Fibroblast of lung (primary cell): ENCODE measurements at regions not wholly inside any gene's neighbourhood (a gene's known extent, or its start where the extent isn't known, plus 50 kb on each side); places are given as distances from the start of the nearest gene placed in this dataset.

ENCODE experiments used
- DNase-seq, 2 donors: peaks; one replicate each; pipeline versions ENCODE4 v3.0.0 to v3.0.0-alpha.2; 2010; ENCODE audit warnings: low read depth in 2 of 2
- H2AFZ ChIP-seq: 2 replicates; pipeline ENCODE4 v1.5.1; 2012; ENCODE audit warnings: low read length, control low read depth, inconsistent platforms
- H3K27ac ChIP-seq: 2 replicates; pipeline ENCODE4 v1.5.1; 2011; ENCODE audit warnings: low read length, control low read depth; ENCODE audit not compliant: insufficient read depth
- H3K27me3 ChIP-seq: 2 replicates; pipeline ENCODE4 v1.5.1; 2011; ENCODE audit warnings: mild to moderate bottlenecking, low read length; ENCODE audit not compliant: control insufficient read depth, insufficient read depth
- H3K36me3 ChIP-seq: 2 replicates; pipeline ENCODE4 v1.5.1; 2011; ENCODE audit warnings: low read length; ENCODE audit not compliant: control insufficient read depth, insufficient read depth
- H3K4me1 ChIP-seq: 2 replicates; pipeline ENCODE4 v1.5.1; 2011; ENCODE audit warnings: low read length; ENCODE audit not compliant: control insufficient read depth, insufficient read depth; ENCODE audit errors: extremely low read depth
- H3K4me2 ChIP-seq: 2 replicates; pipeline ENCODE4 v1.5.1; 2011; ENCODE audit warnings: low read length, control low read depth; ENCODE audit not compliant: insufficient read depth; ENCODE audit errors: extremely low read depth
- H3K4me3 ChIP-seq, 4 experiments: fragments of 200-600 bp in 1 of 4; sonication (generic) in 1 of 4; replicated peaks in 1 of 4; 2 replicates each; pipeline ENCODE4 v1.5.1; 2011 to 2016; ENCODE audit warnings: low read length in 4 of 4, low read depth in 3 of 4, mild to moderate bottlenecking in 3 of 4, control low read depth in 2 of 4, inconsistent platforms in 1 of 4, mixed read lengths in 1 of 4; ENCODE audit not compliant: insufficient read depth in 1 of 4; ENCODE audit errors: control extremely low read depth in 1 of 4
- H3K79me2 ChIP-seq: 2 replicates; pipeline ENCODE4 v1.5.1; 2012; ENCODE audit warnings: mild to moderate bottlenecking, low read length, inconsistent platforms; ENCODE audit not compliant: control insufficient read depth, insufficient read depth
- H3K9ac ChIP-seq: 2 replicates; pipeline ENCODE4 v1.5.1; 2011; ENCODE audit warnings: mild to moderate bottlenecking, low read length, control low read depth; ENCODE audit not compliant: insufficient read depth
- H3K9me3 ChIP-seq: 2 replicates; pipeline ENCODE4 v1.5.1; 2012; ENCODE audit warnings: low read depth, low read length; ENCODE audit not compliant: control insufficient read depth, insufficient read depth
- H4K20me1 ChIP-seq: 2 replicates; pipeline ENCODE4 v1.5.1; 2011; ENCODE audit warnings: low read length; ENCODE audit not compliant: control insufficient read depth, insufficient read depth; ENCODE audit errors: extremely low read depth
- CTCF ChIP-seq, 2 donors: IDR thresholded peaks in 1 of 2; conservative IDR thresholded peaks in 1 of 2; 1 replicate in 1 of 2; 2 replicates in 1 of 2; pipeline ENCODE4 v1.5.1; 2011 to 2012; ENCODE audit warnings: low read length in 2 of 2, control low read depth in 1 of 2, inconsistent platforms in 1 of 2, low read depth in 1 of 2, mild to moderate bottlenecking in 1 of 2
- EZH2 ChIP-seq: IDR thresholded peaks from 2 replicates; pipeline ENCODE4 v1.5.1; 2012; ENCODE audit warnings: low read length, control low read depth, mild to moderate bottlenecking; ENCODE audit errors: missing control alignments

- Histone ChIP-seq H3K9me3 (no peaks in the 10 kb centered on the region), H3K4me3 (no peak overlapping the region), H3K79me2 (no peaks in the 10 kb centered on the region), H4K20me1 (no peaks in the 10 kb centered on the region), H2AFZ (peak overlapping the region; percentile 62), H3K4me2 (peak overlapping the region; percentile 29), H3K27ac (peak overlapping the region; percentile 34), H3K36me3 (no peaks in the 10 kb centered on the region), H3K27me3 (no peaks in the 10 kb centered on the region), H3K4me1 (peaks cover 5% of the 10 kb centered on the region), H3K9ac (no peak overlapping the region)
- peak; percentile 96 to 97 for TF ChIP-seq CTCF (conservative IDR thresholded peaks at IDR 0.05 in 1 of 2, IDR thresholded peaks at IDR 0.05 in 1 of 2; ENCODE audit: low read depth in 1 of 2, low read length in 2 of 2)
- TF ChIP-seq EZH2: no peak
- DNase-seq: peak; percentile 92
Observed at GRCh38 chr11:122505304-122506006, 150.1 kb upstream of the UBASH3B start.

GRCh38 chr11:122494221-122494620 lies 161.3 kb upstream of the UBASH3B start:
- Histone ChIP-seq H4K20me1 (no peaks in the 10 kb centered on the region), H3K4me1 (no peaks in the 10 kb centered on the region), H3K9ac (no peak overlapping the region), H3K9me3 (no peaks in the 10 kb centered on the region), H3K36me3 (no peaks in the 10 kb centered on the region), H3K79me2 (no peaks in the 10 kb centered on the region), H3K27ac (no peak overlapping the region), H2AFZ (no peak overlapping the region), H3K27me3 (no peaks in the 10 kb centered on the region), H3K4me2 (no peak overlapping the region), H3K4me3 (no peak overlapping the region)
- TF ChIP-seq CTCF (conservative IDR thresholded peaks at IDR 0.05 in 1 of 2, IDR thresholded peaks at IDR 0.05 in 1 of 2; ENCODE audit: low read depth in 1 of 2, low read length in 2 of 2) (no peak), EZH2 (no peak)
- peak; percentile 5 to 53 for DNase-seq

GRCh38 chr11:122491509-122491908 lies 164.0 kb upstream of the UBASH3B start:
- Histone ChIP-seq H2AFZ (no peak overlapping the region), H3K4me1 (no peaks in the 10 kb centered on the region), H3K9ac (no peak overlapping the region), H3K9me3 (no peaks in the 10 kb centered on the region), H3K36me3 (no peaks in the 10 kb centered on the region), H3K27ac (no peak overlapping the region), H3K4me3 (no peak overlapping the region), H3K27me3 (peaks cover 8% of the 10 kb centered on the region), H3K4me2 (no peak overlapping the region), H4K20me1 (no peaks in the 10 kb centered on the region), H3K79me2 (no peaks in the 10 kb centered on the region)
- DNase-seq: peak; percentile 55 to 61
- TF ChIP-seq EZH2 (no peak), CTCF (conservative IDR thresholded peaks at IDR 0.05 in 1 of 2, IDR thresholded peaks at IDR 0.05 in 1 of 2; ENCODE audit: low read depth in 1 of 2, low read length in 2 of 2) (no peak)
